C4-2B (cell line): ENCODE measurements at regions not wholly inside any gene's neighbourhood (a gene's known extent, or its start where the extent isn't known, plus 50 kb on each side); places are given as distances from the start of the nearest gene placed in this dataset.

Source experiments
- CTCF ChIP-seq: fragments of 450-650 bp; conservative IDR thresholded peaks from 2 replicates; pipeline ENCODE4 v1.5.1; 2017; ENCODE audit warnings: mild to moderate bottlenecking
- ZFX ChIP-seq: fragments of 450-650 bp; IDR thresholded peaks from 2 replicates; pipeline ENCODE4 v1.6.1; 2017

GRCh38 chr14:30191639-30192279, 264.1 kb upstream of the PRKD1 start:
- TF ChIP-seq CTCF (no peak), ZFX (no peak)
